GM23338 (cell line): ENCODE measurements at regions not wholly inside any gene's neighbourhood (a gene's known extent, or its start where the extent isn't known, plus 50 kb on each side); places are given as distances from the start of the nearest gene placed in this dataset.

Source experiments
- ATAC-seq: fragments of 200-7000 bp; cut with Tn5 transposase; 3 replicates; pipeline ENCODE4 v1.9.1; 2020
- DNase-seq: peaks from one replicate; pipeline ENCODE4 v3.0.0-alpha.2; 2015; ENCODE audit warnings: low spot score
- H2AFZ ChIP-seq: fragments of 200-600 bp; sonication (generic); 2 replicates; pipeline ENCODE4 v1.8.0; 2016; ENCODE audit warnings: antibody characterized with exemption, mild to moderate bottlenecking, moderate library complexity
- H3F3A ChIP-seq: fragments of 200-600 bp; sonication (generic); replicated peaks from 2 replicates; pipeline ENCODE4 v1.8.0; 2017; ENCODE audit warnings: antibody characterized with exemption, mixed run types, low read depth
- H3K27ac ChIP-seq: fragments of 200-600 bp; sonication (generic); 2 replicates; pipeline ENCODE4 v1.6.1; 2016; ENCODE audit warnings: low read depth
- H3K27me3 ChIP-seq: fragments of 200-600 bp; sonication (generic); 2 replicates; pipeline ENCODE4 v1.8.0; 2016; ENCODE audit warnings: mild to moderate bottlenecking, mixed run types, moderate library complexity; ENCODE audit not compliant: insufficient read depth
- H3K36me3 ChIP-seq: fragments of 200-600 bp; sonication (generic); 2 replicates; pipeline ENCODE4 v1.8.0; 2016; ENCODE audit warnings: mild to moderate bottlenecking; ENCODE audit not compliant: insufficient read depth
- H3K4me1 ChIP-seq: fragments of 200-600 bp; sonication (generic); 2 replicates; pipeline ENCODE4 v1.8.0; 2016; ENCODE audit warnings: mild to moderate bottlenecking, moderate library complexity; ENCODE audit not compliant: insufficient read depth
- H3K4me2 ChIP-seq: fragments of 200-600 bp; sonication (generic); 2 replicates; pipeline ENCODE4 v1.7.1; 2017; ENCODE audit warnings: mixed run types
- H3K4me3 ChIP-seq: fragments of 200-600 bp; sonication (generic); 2 replicates; pipeline ENCODE4 v1.6.1; 2016; ENCODE audit warnings: mixed run types
- H3K79me2 ChIP-seq: fragments of 200-600 bp; sonication (generic); replicated peaks from 2 replicates; pipeline ENCODE4 v1.8.0; 2017; ENCODE audit warnings: mild to moderate bottlenecking; ENCODE audit not compliant: insufficient read depth
- H3K9me2 ChIP-seq: fragments of 200-600 bp; sonication (generic); 2 replicates; pipeline ENCODE4 v1.8.0; 2017; ENCODE audit not compliant: insufficient read depth
- H4K20me1 ChIP-seq: fragments of 200-600 bp; sonication (generic); replicated peaks from 2 replicates; pipeline ENCODE4 v1.8.0; 2017; ENCODE audit warnings: mild to moderate bottlenecking; ENCODE audit not compliant: insufficient read depth
- H3K27ac Mint-ChIP-seq: 2 replicates; pipeline ENCODE4 v1.8.0; 2020; ENCODE audit warnings: inconsistent platforms, mild to moderate bottlenecking, moderate library complexity, mixed read lengths
- H3K27me3 Mint-ChIP-seq: 3 replicates; pipeline ENCODE4 v1.8.0; 2022; ENCODE audit warnings: low read depth, mild to moderate bottlenecking, moderate library complexity, mixed read lengths, inconsistent platforms; ENCODE audit not compliant: insufficient read depth, poor library complexity
- H3K36me3 Mint-ChIP-seq: 3 replicates; pipeline ENCODE4 v1.8.0; 2021; ENCODE audit warnings: low read depth, mild to moderate bottlenecking, inconsistent platforms, moderate library complexity, mixed read lengths
- H3K4me1 Mint-ChIP-seq: 3 replicates; pipeline ENCODE4 v1.8.0; 2020; ENCODE audit warnings: mild to moderate bottlenecking, inconsistent platforms, mixed read lengths
- H3K4me3 Mint-ChIP-seq: 3 replicates; pipeline ENCODE4 v1.8.0; 2021; ENCODE audit warnings: moderate library complexity, mild to moderate bottlenecking, inconsistent platforms, mixed read lengths
- H3K9me3 Mint-ChIP-seq: 3 replicates; pipeline ENCODE4 v1.8.0; 2020; ENCODE audit warnings: moderate library complexity, mild to moderate bottlenecking, inconsistent platforms, mixed read lengths
- CREB1 ChIP-seq: fragments of 250-450 bp; sonication (Bioruptor Pico); IDR thresholded peaks from 2 replicates; pipeline ENCODE4 v1.5.0; 2020; ENCODE audit warnings: low read depth, mild to moderate bottlenecking, moderate library complexity
- CTCF ChIP-seq, 2 experiments: fragments of 200-600 bp in 1 of 2; sonication (generic) in 1 of 2; conservative IDR thresholded peaks; 2 replicates each; pipeline versions ENCODE4 v1.5.1 to v1.6.1; 2016 to 2017; ENCODE audit warnings: antibody characterized with exemption in 2 of 2, low read depth in 2 of 2, mild to moderate bottlenecking in 2 of 2, moderate library complexity in 1 of 2
- EZH2 ChIP-seq: fragments of 200-600 bp; sonication (generic); IDR thresholded peaks from one replicate; pipeline ENCODE4 v1.8.0; 2017; ENCODE audit warnings: antibody characterized with exemption, mild to moderate bottlenecking, low read depth; ENCODE audit not compliant: unreplicated experiment
- EZH2phosphoT487 ChIP-seq: fragments of 200-600 bp; sonication (generic); IDR thresholded peaks from one replicate; pipeline ENCODE4 v1.8.1; 2018; ENCODE audit warnings: antibody characterized with exemption; ENCODE audit not compliant: unreplicated experiment
- JUNB ChIP-seq: IDR thresholded peaks from one replicate; pipeline ENCODE4 v1.6.1; 2016; ENCODE audit warnings: antibody characterized with exemption; ENCODE audit not compliant: unreplicated experiment
- POLR2AphosphoS5 ChIP-seq: IDR thresholded peaks from 2 replicates; pipeline ENCODE4 v1.6.1; 2016; ENCODE audit warnings: antibody characterized with exemption, low read depth
- STAT1 ChIP-seq: IDR thresholded peaks from one replicate; pipeline ENCODE4 v1.6.1; 2016; ENCODE audit warnings: antibody characterized with exemption; ENCODE audit not compliant: unreplicated experiment
- ZNF114 ChIP-seq: fragments of 250-450 bp; sonication (Bioruptor Pico); IDR thresholded peaks from 2 replicates; pipeline ENCODE4 v1.5.0; 2020; ENCODE audit warnings: mild to moderate bottlenecking, moderate library complexity
- ZNF331 ChIP-seq: fragments of 250-450 bp; sonication (Bioruptor Pico); IDR thresholded peaks from 2 replicates; pipeline ENCODE4 v1.5.0; 2020; ENCODE audit warnings: low read depth, mild to moderate bottlenecking, moderate library complexity
- TF ChIP-seq, protein P1 (sequence below): IDR thresholded peaks from one replicate; pipeline ENCODE4 v1.6.1; 2018; ENCODE audit warnings: antibody characterized with exemption; ENCODE audit not compliant: unreplicated experiment
- TF ChIP-seq, protein P2 (sequence below): IDR thresholded peaks from 2 replicates; pipeline ENCODE4 v1.6.1; 2016; ENCODE audit warnings: antibody characterized with exemption
- TF ChIP-seq, protein P3 (sequence below): fragments of 250-450 bp; sonication (Bioruptor Pico); IDR thresholded peaks from 2 replicates; pipeline ENCODE4 v1.5.0; 2020; ENCODE audit warnings: mild to moderate bottlenecking, moderate library complexity

- H3K4me1 ChIP-seq, result no peaks in the 10 kb centered on the region
- Mint-ChIP-seq H3K9me3 (peaks cover under 1% of the 10 kb centered on the region; the same call in 1 of the 3 replicates), H3K27ac (no peak overlapping the region), H3K36me3 (no peaks in the 10 kb centered on the region), H3K27me3 (no peaks in the 10 kb centered on the region), H3K4me1 (no peaks in the 10 kb centered on the region), H3K4me3 (no peak overlapping the region)
- no peaks in the 10 kb centered on the region for H3K9me2 ChIP-seq
- DNase-seq (no peak), ATAC-seq (no peak)
- no peaks in the 10 kb centered on the region for H3K27me3 ChIP-seq
- no peaks in the 10 kb centered on the region for H3K36me3 ChIP-seq
- no peaks in the 10 kb centered on the region for H3K79me2 ChIP-seq
- no peaks in the 10 kb centered on the region for H3F3A ChIP-seq
- no peak for TF ChIP-seq POLR2AphosphoS5
- TF ChIP-seq, protein P1, sequence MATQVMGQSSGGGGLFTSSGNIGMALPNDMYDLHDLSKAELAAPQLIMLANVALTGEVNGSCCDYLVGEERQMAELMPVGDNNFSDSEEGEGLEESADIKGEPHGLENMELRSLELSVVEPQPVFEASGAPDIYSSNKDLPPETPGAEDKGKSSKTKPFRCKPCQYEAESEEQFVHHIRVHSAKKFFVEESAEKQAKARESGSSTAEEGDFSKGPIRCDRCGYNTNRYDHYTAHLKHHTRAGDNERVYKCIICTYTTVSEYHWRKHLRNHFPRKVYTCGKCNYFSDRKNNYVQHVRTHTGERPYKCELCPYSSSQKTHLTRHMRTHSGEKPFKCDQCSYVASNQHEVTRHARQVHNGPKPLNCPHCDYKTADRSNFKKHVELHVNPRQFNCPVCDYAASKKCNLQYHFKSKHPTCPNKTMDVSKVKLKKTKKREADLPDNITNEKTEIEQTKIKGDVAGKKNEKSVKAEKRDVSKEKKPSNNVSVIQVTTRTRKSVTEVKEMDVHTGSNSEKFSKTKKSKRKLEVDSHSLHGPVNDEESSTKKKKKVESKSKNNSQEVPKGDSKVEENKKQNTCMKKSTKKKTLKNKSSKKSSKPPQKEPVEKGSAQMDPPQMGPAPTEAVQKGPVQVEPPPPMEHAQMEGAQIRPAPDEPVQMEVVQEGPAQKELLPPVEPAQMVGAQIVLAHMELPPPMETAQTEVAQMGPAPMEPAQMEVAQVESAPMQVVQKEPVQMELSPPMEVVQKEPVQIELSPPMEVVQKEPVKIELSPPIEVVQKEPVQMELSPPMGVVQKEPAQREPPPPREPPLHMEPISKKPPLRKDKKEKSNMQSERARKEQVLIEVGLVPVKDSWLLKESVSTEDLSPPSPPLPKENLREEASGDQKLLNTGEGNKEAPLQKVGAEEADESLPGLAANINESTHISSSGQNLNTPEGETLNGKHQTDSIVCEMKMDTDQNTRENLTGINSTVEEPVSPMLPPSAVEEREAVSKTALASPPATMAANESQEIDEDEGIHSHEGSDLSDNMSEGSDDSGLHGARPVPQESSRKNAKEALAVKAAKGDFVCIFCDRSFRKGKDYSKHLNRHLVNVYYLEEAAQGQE, result no peak
- TF ChIP-seq CREB1, result no peak
- TF ChIP-seq CTCF (conservative IDR thresholded peaks at IDR 0.05; ENCODE audit: low read depth in 2 of 2), result no peak
- no peak for TF ChIP-seq JUNB
- no peak for TF ChIP-seq ZNF331 (CRISPR knock-in tag)
- TF ChIP-seq ZNF114, result no peak
- no peak for TF ChIP-seq EZH2
- no peak for TF ChIP-seq STAT1
- TF ChIP-seq, protein P2, sequence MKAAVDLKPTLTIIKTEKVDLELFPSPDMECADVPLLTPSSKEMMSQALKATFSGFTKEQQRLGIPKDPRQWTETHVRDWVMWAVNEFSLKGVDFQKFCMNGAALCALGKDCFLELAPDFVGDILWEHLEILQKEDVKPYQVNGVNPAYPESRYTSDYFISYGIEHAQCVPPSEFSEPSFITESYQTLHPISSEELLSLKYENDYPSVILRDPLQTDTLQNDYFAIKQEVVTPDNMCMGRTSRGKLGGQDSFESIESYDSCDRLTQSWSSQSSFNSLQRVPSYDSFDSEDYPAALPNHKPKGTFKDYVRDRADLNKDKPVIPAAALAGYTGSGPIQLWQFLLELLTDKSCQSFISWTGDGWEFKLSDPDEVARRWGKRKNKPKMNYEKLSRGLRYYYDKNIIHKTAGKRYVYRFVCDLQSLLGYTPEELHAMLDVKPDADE, result no peak
- no peak for TF ChIP-seq EZH2phosphoT487
- TF ChIP-seq, protein P3, sequence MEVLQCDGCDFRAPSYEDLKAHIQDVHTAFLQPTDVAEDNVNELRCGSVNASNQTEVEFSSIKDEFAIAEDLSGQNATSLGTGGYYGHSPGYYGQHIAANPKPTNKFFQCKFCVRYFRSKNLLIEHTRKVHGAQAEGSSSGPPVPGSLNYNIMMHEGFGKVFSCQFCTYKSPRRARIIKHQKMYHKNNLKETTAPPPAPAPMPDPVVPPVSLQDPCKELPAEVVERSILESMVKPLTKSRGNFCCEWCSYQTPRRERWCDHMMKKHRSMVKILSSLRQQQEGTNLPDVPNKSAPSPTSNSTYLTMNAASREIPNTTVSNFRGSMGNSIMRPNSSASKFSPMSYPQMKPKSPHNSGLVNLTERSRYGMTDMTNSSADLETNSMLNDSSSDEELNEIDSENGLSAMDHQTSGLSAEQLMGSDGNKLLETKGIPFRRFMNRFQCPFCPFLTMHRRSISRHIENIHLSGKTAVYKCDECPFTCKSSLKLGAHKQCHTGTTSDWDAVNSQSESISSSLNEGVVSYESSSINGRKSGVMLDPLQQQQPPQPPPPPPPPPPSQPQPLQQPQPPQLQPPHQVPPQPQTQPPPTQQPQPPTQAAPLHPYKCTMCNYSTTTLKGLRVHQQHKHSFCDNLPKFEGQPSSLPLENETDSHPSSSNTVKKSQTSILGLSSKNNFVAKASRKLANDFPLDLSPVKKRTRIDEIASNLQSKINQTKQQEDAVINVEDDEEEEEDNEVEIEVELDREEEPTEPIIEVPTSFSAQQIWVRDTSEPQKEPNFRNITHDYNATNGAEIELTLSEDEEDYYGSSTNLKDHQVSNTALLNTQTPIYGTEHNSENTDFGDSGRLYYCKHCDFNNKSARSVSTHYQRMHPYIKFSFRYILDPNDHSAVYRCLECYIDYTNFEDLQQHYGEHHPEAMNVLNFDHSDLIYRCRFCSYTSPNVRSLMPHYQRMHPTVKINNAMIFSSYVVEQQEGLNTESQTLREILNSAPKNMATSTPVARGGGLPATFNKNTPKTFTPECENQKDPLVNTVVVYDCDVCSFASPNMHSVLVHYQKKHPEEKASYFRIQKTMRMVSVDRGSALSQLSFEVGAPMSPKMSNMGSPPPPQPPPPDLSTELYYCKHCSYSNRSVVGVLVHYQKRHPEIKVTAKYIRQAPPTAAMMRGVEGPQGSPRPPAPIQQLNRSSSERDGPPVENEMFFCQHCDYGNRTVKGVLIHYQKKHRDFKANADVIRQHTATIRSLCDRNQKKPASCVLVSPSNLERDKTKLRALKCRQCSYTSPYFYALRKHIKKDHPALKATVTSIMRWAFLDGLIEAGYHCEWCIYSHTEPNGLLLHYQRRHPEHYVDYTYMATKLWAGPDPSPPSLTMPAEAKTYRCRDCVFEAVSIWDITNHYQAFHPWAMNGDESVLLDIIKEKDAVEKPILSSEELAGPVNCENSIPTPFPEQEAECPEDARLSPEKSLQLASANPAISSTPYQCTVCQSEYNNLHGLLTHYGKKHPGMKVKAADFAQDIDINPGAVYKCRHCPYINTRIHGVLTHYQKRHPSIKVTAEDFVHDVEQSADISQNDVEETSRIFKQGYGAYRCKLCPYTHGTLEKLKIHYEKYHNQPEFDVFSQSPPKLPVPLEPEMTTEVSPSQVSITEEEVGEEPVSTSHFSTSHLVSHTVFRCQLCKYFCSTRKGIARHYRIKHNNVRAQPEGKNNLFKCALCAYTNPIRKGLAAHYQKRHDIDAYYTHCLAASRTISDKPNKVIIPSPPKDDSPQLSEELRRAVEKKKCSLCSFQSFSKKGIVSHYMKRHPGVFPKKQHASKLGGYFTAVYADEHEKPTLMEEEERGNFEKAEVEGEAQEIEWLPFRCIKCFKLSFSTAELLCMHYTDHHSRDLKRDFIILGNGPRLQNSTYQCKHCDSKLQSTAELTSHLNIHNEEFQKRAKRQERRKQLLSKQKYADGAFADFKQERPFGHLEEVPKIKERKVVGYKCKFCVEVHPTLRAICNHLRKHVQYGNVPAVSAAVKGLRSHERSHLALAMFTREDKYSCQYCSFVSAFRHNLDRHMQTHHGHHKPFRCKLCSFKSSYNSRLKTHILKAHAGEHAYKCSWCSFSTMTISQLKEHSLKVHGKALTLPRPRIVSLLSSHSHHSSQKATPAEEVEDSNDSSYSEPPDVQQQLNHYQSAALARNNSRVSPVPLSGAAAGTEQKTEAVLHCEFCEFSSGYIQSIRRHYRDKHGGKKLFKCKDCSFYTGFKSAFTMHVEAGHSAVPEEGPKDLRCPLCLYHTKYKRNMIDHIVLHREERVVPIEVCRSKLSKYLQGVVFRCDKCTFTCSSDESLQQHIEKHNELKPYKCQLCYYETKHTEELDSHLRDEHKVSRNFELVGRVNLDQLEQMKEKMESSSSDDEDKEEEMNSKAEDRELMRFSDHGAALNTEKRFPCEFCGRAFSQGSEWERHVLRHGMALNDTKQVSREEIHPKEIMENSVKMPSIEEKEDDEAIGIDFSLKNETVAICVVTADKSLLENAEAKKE (CRISPR knock-in tag), result no peak
- no peak overlapping the region for H3K4me2 ChIP-seq
- no peak overlapping the region for H3K27ac ChIP-seq
- no peak overlapping the region for H2AFZ ChIP-seq
- no peak overlapping the region for H3K4me3 ChIP-seq
- no peaks in the 10 kb centered on the region for H4K20me1 ChIP-seq
These were observed 152.0 kb downstream of the GPBP1 start for GRCh38 chr5:57325678-57326397.
